ENCODE measurements at regions not wholly inside any gene's neighbourhood (a gene's known extent, or its start where the extent isn't known, plus 50 kb on each side); places are given as distances from the start of the nearest gene placed in this dataset.

- Histone ChIP-seq H3K79me2 (ENCODE audit: insufficient read depth, low read length) (no peaks in the 10 kb centered on the region), H2BK20ac (ENCODE audit: low read depth, low read length, poor library complexity, severe bottlenecking) (no peak overlapping the region), H3K79me1 (ENCODE audit: insufficient read depth, low read depth, low read length, poor library complexity, severe bottlenecking) (no peaks in the 10 kb centered on the region), H2AFZ (ENCODE audit: low read length) (no peak overlapping the region), H3K23me2 (ENCODE audit: insufficient read length, low read depth, low read length, poor library complexity, severe bottlenecking) (no peaks in the 10 kb centered on the region), H2BK12ac (ENCODE audit: insufficient read length, low read depth, low read length) (no peak overlapping the region), H4K8ac (replicated peaks; ENCODE audit: insufficient read length, low read depth, low read length) (no peak overlapping the region), H3K9ac (ENCODE audit: extremely low read depth, insufficient read length, low read length) (no peak overlapping the region), H4K5ac (ENCODE audit: insufficient read length, low read depth, low read length) (no peak overlapping the region), H2BK15ac (ENCODE audit: low read depth, low read length) (no peak overlapping the region), H3T11ph (ENCODE audit: low read length) (no peak overlapping the region), H3K9me3 (ENCODE audit: control insufficient read depth, low read depth, low read length) (no peaks in the 10 kb centered on the region), H2BK5ac (ENCODE audit: insufficient read length, low read length) (no peak overlapping the region), H3K4me1 (ENCODE audit: insufficient read depth, low read length) (peaks cover 3% of the 10 kb centered on the region; the same call in 1 of the 2 replicates), H4K20me1 (ENCODE audit: control insufficient read depth, insufficient read depth, insufficient read length) (no peaks in the 10 kb centered on the region), H3K14ac (ENCODE audit: insufficient read depth, low read length) (no peak overlapping the region), H3K27ac (ENCODE audit: insufficient read length, low read depth, low read length) (no peak overlapping the region), H3K4ac (ENCODE audit: low read depth, low read length) (no peak overlapping the region), H3K18ac (ENCODE audit: insufficient read length, low read depth, low read length) (no peak overlapping the region), H3K23ac (ENCODE audit: insufficient read length, low read depth, low read length) (no peak overlapping the region), H2BK120ac (ENCODE audit: low read depth, low read length, poor library complexity, severe bottlenecking) (no peak overlapping the region), H2AK5ac (ENCODE audit: insufficient read length, low read length) (no peak overlapping the region), H3K56ac (ENCODE audit: insufficient read length, low read depth, low read length) (no peak overlapping the region), H4K91ac (ENCODE audit: insufficient read length, low read depth, low read length) (no peak overlapping the region), H3K4me2 (ENCODE audit: insufficient read depth, insufficient read length, low read length) (no peak overlapping the region), H3K27me3 (ENCODE audit: insufficient read depth, low read length) (no peaks in the 10 kb centered on the region)
- Mint-ChIP-seq H3K36me3 (ENCODE audit: insufficient read depth in 1 of 3, low read depth in 3 of 3) (no peaks in the 10 kb centered on the region), H3K27ac (no peak overlapping the region), H3K4me1 (peaks cover 0 to 4% of the 10 kb centered on the region in 2 experiments; a peak in 2 of 4 replicates), H3K4me3 (no peak overlapping the region), H3K9me3 (peaks cover 0 to 4% of the 10 kb centered on the region in 2 experiments; a peak in 1 of 5 replicates), H3K27me3 (ENCODE audit: low read depth) (no peaks in the 10 kb centered on the region)
- no peak for DNase-seq
- WGBS (ENCODE audit: extremely low coverage, insufficient read length, low lambda C conversion rate), result no CpG with 5 or more reads among the region's 1 CpG
- TF ChIP-seq CTCF (conservative IDR thresholded peaks at IDR 0.05), result no peak
Measured at GRCh38 chr6:8579372-8579771, 144.0 kb upstream of the SLC35B3 start.

Data from H9 (cell line).